ENCODE measurements at regions not wholly inside any gene's neighbourhood (a gene's known extent, or its start where the extent isn't known, plus 50 kb on each side); places are given as distances from the start of the nearest gene placed in this dataset.

DNA sequence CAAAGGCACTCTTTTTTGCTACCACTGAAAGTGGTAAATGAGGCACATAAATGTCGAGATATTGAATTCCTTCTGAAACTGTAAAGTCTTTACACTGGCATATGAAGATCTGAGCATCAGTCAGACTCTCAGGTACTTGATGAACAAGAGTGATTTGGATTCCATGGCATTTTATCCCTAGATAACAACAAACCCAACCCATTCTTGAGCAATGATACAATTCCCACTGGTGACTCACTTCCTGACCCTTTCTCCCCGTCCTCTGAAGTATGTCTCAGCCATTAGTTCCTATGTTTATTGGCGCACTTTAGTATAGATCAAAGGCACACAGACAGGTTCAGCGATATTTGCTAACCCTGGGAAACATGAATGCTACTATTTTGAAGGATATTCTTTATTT lies 147.0 kb upstream of the RBFOX1 start:
- H3K27ac ChIP-seq = no peak overlapping the region
- DNase-seq (ENCODE audit: low read depth, low spot score) = no peak

GRCh38 chr16:7185165-7185564 lies 147.5 kb upstream of the RBFOX1 start:
- DNase-seq (ENCODE audit: low read depth, low spot score) = no peak
- no peak overlapping the region for H3K27ac ChIP-seq

DNA sequence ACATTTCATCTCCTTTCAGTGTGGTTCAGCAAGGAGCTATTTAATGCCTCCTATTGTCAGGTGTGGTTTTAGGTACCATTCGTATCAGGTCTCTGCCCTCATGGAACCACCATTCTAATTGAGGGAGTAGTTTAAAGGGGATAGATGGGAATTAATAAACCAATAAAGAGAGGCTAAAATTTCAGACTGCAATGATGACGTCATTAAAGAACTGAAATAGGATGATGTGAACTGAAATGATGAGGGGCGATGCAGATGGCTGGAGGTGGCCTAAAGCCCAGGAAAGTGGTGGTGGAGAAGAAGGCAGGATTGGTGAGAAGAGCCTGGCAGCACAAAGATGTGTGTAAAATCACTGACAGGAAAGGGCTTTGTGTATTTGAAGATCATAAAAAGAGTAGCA lies 148.9 kb upstream of the RBFOX1 start:
- H3K27ac ChIP-seq = no peak overlapping the region
- DNase-seq (ENCODE audit: low read depth, low spot score) = no peak

DNA sequence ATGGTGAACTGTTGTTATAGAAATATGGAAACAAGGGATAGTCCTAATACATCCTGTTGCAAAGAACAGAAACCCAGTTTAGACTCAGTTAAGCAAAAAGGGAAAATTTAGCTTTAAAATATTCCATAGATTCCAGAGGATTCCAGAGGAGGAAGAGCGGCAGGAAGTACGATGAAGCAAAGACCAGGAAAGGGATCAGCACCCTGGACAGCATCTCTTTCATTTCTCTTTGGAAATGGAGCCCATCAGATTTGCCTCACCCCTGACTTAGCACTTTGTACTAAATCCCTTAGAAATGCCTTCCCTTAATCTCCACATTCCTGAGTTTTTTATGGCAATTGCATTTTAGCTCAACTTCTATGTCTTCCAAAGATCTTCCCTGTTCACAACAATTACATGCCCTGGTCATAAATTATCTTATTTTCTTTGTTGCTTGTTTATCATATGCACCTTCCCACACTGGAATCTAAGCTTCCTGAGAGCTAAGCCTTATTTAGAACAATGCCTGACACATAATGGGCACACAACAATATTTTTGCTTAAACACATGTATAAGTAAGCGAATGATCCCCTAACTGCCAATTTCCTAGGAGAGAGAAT lies 150.0 kb upstream of the RBFOX1 start:
- no peak for DNase-seq (ENCODE audit: low read depth, low spot score)
- H3K27ac ChIP-seq = no peak overlapping the region

DNA sequence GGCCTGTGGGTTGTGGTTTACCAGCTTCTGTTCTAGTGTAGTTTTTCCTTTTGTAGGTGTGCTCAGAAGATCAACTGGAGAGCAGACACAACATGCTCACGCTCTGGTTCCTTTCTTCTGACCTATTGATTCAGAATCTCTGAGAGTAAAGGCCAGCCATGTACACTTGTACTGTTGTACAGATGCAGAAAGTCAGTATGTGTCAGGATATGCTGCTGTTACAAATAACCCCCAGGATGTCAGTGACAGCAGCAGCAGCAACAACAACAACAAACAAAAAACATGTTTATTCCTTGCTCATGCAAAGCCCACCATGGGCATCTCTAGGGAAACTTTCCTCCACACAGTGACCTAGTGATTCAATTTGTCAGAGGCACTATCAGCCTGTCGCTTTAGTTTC lies 154.8 kb upstream of the RBFOX1 start:
- DNase-seq (ENCODE audit: low read depth, low spot score) = no peak
- no peak overlapping the region for H3K27ac ChIP-seq

- no peak overlapping the region for H3K27ac ChIP-seq
- DNase-seq (ENCODE audit: low read depth, low spot score) = no peak
These were observed 161.5 kb upstream of the RBFOX1 start for GRCh38 chr16:7171151-7171550.

GRCh38 chr16:7167626-7168025 lies 165.0 kb upstream of the RBFOX1 start:
- H3K27ac ChIP-seq = no peak overlapping the region
- DNase-seq (ENCODE audit: low read depth, low spot score) = no peak

DNA sequence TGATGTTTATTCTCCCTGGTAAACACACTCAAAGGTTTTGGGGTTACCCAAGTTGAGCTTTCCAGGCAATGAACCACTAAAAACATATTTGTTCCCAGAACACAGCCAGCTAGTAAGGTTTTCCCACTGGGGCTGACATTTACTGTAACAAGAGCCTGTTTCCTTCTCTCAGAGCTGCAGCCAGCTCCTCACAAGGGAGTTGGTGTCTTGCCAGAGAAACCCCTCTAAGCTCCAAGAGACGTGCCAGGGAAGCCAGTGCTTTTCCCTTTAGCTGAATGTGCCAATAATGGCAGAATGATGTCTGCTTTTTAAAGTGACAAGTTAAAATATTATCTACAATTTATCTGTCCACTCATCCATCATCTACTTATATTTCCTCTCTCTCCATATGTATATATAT lies 170.8 kb upstream of the RBFOX1 start:
- no peak for DNase-seq (ENCODE audit: low read depth, low spot score)
- no peak overlapping the region for H3K27ac ChIP-seq

GRCh38 chr16:7160093-7160492 lies 172.6 kb upstream of the RBFOX1 start:
- H3K27ac ChIP-seq = no peak overlapping the region
- no peak for DNase-seq (ENCODE audit: low read depth, low spot score)

DNA sequence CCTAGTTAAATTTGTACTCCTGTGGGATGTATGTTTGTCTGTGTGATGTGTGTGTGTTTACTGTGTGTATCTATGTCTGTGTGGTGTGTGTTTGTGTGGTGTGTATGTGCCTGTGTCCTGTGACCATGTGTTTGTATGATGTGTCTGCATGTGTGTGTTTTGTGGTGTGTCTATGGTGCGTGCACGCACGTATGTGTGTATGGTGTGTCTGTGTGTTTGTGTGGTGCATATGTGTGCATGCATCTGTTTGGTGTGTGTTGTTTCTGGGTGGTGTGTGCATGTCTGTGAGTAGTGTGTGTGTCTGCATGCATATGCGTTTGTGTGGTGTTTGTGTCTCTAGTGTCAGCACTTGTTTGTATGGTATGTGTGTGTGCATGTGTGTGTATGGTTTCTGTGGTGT lies 174.2 kb upstream of the RBFOX1 start:
- DNase-seq (ENCODE audit: low read depth, low spot score) = no peak
- H3K27ac ChIP-seq = no peak overlapping the region

DNA sequence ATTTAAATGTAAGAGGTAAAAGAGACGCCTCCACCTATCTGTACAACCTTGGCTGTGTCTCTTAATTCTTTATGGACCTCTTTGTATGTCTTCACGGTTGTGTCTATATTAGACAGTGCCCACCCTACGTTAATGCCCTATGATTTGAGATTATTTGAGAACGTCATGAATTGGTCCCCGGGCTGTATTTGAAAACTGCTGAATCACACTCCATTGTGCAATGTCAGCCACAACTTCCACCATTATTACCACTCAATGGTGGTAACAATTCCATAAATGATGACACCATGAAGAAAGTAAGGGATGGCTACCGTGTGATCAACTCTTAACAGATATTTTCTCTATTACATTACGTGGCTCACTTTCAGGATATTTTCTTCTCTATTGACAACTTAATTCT lies 182.4 kb upstream of the RBFOX1 start:
- H3K27ac ChIP-seq = no peak overlapping the region

DNA sequence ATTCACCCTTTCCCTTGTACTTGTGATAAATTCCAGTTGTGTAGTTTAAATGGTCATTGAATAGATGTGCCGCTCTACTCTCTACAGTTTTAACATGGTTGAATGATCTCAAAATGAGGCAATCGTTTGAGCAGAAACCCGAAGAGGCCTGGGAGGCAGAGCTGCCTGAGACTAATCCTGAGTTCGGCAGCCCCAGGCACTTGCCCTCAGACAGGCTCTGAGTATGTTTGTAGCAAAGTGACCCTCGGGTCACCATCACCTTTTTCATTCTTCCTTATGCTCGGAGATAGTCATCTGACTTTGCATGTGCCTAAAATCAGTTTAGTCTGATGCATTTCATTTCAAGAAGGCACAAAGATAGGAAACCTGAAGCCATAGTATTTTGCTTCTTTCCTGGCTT lies 184.0 kb upstream of the RBFOX1 start:
- no peak overlapping the region for H3K27ac ChIP-seq
- DNase-seq (ENCODE audit: low read depth, low spot score) = no peak

More for the DNA sequence above, 182.4 kb upstream of the RBFOX1 start:
- no peak for DNase-seq (ENCODE audit: low read depth, low spot score)

DNA sequence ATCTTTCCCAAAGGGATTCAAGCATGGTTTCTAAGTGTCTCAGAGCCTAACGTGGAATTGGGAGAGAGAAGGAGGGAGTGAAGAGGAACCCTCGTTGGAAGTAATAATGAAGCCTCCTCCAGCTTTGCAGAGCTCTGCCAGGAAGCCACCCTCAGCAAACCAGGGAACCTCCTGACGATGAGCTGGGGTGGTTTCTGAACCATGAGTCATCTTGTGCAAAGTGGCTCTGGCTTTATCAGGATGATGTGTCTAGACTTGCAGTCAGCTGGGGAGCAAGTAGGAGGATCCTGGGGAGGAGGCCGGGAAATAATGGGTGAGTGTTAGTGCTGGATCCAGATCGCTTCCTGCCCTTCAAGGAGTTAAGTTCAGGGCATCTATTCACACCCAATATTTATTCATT lies 191.7 kb upstream of the RBFOX1 start:
- DNase-seq (ENCODE audit: low read depth, low spot score) = no peak
- no peak overlapping the region for H3K27ac ChIP-seq

- DNase-seq (ENCODE audit: low read depth, low spot score) = peak; percentile 43
- H3K27ac ChIP-seq = no peak overlapping the region
These were observed 194.9 kb upstream of the RBFOX1 start for GRCh38 chr16:7137560-7138330.

DNA sequence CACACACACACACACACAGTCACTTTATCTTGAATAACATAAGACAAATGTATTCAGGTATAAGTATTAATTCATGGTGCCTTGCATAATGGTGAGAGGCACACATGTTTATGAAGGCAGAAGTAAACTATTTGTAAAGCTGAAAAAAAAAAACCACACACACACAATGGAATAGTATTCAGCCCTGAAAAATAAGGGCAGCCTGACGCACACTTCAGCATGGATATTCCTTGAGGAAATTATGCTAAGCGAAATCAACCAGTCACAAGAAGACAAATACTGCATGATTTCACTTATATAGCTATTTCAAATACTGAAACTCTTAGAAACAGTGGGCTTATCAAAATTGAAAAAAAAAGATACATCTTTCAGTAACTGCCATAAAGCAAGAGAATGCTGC lies 200.2 kb upstream of the RBFOX1 start:
- no peak for DNase-seq (ENCODE audit: low read depth, low spot score)
- no peak overlapping the region for H3K27ac ChIP-seq

DNA sequence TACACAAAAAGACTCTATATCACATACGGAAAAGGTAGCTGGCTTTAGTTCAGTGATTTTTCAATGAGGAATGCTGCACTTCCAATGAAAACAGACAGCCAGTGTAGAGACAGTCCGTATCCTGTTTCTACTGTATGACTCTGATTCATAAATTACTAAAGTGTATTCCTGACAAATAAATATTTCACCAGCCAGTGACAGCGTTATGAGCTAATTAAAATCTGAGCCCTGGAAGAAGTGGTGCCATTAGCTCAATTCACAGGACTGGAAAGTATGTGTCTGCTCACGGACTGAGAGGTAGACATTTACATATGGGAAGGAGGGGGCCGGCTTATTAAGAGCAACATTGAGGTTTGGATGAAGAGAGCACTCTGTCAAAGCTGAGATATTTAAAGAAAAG lies 207.9 kb upstream of the RBFOX1 start:
- DNase-seq (ENCODE audit: low read depth, low spot score) = no peak

GRCh38 chr16:7124242-7124641 lies 208.4 kb upstream of the RBFOX1 start:
- DNase-seq (ENCODE audit: low read depth, low spot score) = no peak
- no peak overlapping the region for H3K27ac ChIP-seq

More for the DNA sequence above, 207.9 kb upstream of the RBFOX1 start:
- no peak overlapping the region for H3K27ac ChIP-seq

DNA sequence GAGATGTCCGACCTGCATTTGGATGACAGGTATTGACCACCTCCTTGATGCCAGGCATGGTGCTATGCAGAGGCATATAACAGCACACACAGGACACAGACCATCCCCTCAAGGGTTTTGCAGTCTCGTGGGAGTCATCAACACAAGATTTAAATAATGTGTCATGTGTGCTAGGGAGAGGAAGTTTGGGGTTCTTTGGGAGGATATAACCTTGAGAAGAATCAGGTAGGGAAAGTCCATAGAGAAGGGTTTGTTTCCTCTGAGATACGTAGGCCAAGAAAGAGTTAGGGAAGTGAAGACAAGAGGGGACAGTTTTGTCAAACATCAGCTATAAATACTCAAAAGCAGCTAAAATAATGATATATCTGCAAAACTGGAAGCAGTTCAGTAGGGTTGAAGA lies 215.9 kb upstream of the RBFOX1 start:
- no peak for DNase-seq (ENCODE audit: low read depth, low spot score)
- H3K27ac ChIP-seq = no peak overlapping the region

DNA sequence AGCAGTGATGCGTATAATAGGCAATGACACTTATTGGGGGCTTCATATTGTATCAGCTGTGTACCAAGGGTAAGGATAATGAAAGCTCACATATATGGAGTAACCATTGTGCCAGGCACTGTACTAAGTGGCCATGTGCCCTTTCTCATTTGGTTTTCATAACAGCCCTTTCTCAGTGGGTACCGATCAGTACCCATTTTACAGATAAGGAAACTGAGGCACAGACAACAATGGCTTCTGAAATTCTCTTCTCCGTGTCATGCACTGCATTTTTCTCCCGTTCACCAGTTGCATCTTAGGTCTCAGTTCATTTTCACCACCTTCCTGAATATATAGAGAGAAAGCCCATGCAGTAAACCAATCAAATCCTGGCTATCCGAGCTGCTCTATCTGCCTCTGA lies 216.7 kb upstream of the RBFOX1 start:
- no peak for DNase-seq (ENCODE audit: low read depth, low spot score)
- H3K27ac ChIP-seq = no peak overlapping the region

- no peak for DNase-seq (ENCODE audit: low read depth, low spot score)
These were observed 218.7 kb upstream of the RBFOX1 start for GRCh38 chr16:7113949-7114348.

DNA sequence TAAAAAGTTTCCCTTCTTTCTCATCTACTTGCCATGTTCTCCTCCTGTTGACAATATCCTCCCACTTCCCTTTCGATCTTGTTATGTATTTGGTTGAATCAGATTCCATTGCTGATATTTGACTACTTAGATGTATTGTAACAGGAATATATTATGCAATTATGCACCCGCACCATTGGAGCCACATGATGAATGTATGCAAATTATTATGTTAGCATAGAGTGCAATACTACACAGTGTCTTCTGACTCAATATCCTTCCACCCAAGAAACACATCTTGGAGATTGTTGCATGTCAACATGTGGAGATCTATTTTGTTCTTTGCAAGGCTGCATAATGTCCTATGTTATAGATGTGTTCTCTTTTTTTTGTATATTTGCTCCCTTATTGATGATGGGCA lies 219.2 kb upstream of the RBFOX1 start:
- H3K27ac ChIP-seq = no peak overlapping the region
- DNase-seq (ENCODE audit: low read depth, low spot score) = no peak

More at GRCh38 chr16:7113949-7114348, 218.7 kb upstream of the RBFOX1 start:
- no peak overlapping the region for H3K27ac ChIP-seq

- H3K27ac ChIP-seq = no peak overlapping the region
- DNase-seq (ENCODE audit: low read depth, low spot score) = no peak
These were observed 221.4 kb upstream of the RBFOX1 start for GRCh38 chr16:7111265-7111664.
